ENCODE measurements at regions not wholly inside any gene's neighbourhood (a gene's known extent, or its start where the extent isn't known, plus 50 kb on each side); places are given as distances from the start of the nearest gene placed in this dataset.

DNA sequence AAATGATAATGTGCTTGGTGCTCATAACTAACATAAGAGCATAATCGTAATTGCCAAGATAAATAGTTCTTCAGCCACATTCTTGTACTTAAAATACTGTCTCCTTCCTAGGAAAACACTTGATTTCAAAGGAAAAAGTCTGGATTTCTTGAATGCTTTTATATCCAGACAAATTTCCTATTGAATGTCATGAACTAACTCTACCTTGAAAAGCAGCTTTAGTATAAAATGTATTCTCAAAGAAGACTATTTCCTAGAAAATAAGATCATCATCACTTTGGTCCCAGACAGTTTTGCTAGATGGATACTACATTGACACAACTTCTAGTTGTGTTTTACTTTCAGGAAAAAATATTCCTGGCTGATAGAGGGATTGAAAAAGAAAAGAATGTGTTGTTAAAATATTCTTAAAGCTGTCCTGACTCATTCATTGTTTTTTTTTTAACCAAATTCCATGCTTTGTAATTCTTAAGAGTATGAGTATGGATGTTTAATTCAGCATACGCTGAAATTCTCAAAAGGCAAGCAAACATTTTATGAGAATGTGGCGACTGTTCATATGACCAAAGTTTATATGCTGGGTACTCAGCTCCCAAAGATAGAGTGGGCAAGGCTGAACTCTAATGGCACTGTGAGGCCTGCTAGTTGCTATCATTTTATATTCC, 106.1 kb downstream of the PPP1R3A start:
- TF ChIP-seq, protein P1, sequence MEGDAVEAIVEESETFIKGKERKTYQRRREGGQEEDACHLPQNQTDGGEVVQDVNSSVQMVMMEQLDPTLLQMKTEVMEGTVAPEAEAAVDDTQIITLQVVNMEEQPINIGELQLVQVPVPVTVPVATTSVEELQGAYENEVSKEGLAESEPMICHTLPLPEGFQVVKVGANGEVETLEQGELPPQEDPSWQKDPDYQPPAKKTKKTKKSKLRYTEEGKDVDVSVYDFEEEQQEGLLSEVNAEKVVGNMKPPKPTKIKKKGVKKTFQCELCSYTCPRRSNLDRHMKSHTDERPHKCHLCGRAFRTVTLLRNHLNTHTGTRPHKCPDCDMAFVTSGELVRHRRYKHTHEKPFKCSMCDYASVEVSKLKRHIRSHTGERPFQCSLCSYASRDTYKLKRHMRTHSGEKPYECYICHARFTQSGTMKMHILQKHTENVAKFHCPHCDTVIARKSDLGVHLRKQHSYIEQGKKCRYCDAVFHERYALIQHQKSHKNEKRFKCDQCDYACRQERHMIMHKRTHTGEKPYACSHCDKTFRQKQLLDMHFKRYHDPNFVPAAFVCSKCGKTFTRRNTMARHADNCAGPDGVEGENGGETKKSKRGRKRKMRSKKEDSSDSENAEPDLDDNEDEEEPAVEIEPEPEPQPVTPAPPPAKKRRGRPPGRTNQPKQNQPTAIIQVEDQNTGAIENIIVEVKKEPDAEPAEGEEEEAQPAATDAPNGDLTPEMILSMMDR (IDR thresholded peaks at IDR 0.05): no peak
- TF ChIP-seq POLR2A (IDR thresholded peaks at IDR 0.05) (no peak), EP300 (IDR thresholded peaks at IDR 0.05) (no peak), POLR2AphosphoS5 (IDR thresholded peaks at IDR 0.05) (no peak)
